ENCODE measurements at regions not wholly inside any gene's neighbourhood (a gene's known extent, or its start where the extent isn't known, plus 50 kb on each side); places are given as distances from the start of the nearest gene placed in this dataset.

DNA sequence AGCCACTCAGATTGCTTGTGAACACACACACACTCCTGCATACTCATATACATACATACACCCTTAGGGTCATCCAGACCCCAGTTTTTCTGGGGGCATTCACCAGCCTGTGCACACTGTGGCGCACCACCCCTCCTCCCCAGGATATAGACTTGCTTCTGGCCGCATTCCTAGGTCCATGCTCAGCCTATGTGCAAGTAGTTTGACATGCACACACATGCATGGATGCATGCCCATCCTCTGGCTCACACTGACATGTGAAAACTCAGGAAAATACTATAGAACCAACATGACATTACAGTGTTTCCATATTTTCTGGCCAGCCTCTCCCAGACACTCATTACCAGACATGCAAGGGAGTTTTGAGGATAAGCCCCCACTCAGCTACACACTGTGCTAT, 79.3 kb upstream of the POLG start:
- peaks cover 1% of the 10 kb centered on the region for H3K4me1 ChIP-seq (ENCODE audit: low read depth)
- intact Hi-C loops (cut with DNase I, micrococcal nuclease): no loop called here
- no peaks in the 10 kb centered on the region for H3K36me3 ChIP-seq (ENCODE audit: low read depth)
- TF ChIP-seq, protein P1, sequence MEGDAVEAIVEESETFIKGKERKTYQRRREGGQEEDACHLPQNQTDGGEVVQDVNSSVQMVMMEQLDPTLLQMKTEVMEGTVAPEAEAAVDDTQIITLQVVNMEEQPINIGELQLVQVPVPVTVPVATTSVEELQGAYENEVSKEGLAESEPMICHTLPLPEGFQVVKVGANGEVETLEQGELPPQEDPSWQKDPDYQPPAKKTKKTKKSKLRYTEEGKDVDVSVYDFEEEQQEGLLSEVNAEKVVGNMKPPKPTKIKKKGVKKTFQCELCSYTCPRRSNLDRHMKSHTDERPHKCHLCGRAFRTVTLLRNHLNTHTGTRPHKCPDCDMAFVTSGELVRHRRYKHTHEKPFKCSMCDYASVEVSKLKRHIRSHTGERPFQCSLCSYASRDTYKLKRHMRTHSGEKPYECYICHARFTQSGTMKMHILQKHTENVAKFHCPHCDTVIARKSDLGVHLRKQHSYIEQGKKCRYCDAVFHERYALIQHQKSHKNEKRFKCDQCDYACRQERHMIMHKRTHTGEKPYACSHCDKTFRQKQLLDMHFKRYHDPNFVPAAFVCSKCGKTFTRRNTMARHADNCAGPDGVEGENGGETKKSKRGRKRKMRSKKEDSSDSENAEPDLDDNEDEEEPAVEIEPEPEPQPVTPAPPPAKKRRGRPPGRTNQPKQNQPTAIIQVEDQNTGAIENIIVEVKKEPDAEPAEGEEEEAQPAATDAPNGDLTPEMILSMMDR (IDR thresholded peaks at IDR 0.05): no peak
- no peaks in the 10 kb centered on the region for H3K9me3 ChIP-seq
- no peak for ATAC-seq
- DNase-seq: no peak
- H3K4me3 ChIP-seq: no peak overlapping the region

DNA sequence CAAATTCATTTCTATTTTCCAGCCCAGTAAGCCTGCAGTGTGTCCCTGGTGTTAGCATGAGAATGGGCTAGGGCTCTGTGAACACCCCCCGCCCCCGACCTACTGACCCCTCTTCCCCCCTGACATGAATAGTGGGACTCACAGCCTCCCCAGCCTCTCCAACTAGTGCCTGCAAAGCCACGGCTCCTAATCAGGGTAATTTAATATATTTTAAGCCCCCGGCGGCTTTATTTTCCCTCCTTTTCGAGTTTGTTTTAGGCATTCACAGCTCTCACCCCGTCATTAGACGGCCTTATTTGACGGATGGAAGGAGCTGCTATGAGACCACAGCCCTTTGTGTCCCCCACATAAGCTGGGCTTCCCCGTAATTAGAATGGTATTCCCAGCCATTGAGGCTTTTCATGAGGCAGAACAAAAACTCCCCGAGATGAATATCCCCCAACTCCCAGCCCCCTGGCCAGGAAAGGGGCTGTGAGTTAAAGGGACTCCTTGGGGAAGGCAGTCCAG, 78.3 kb upstream of the POLG start:
- no peak overlapping the region for H3K4me3 ChIP-seq
- intact Hi-C loops (cut with DNase I, micrococcal nuclease): no loop called here
- no peak for ATAC-seq
- no peaks in the 10 kb centered on the region for H3K9me3 ChIP-seq
- no peaks in the 10 kb centered on the region for H3K36me3 ChIP-seq (ENCODE audit: low read depth)
- peaks cover 3% of the 10 kb centered on the region for H3K4me1 ChIP-seq (ENCODE audit: low read depth)
- TF ChIP-seq, protein P1 (IDR thresholded peaks at IDR 0.05): no peak
- DNase-seq: no peak

DNA sequence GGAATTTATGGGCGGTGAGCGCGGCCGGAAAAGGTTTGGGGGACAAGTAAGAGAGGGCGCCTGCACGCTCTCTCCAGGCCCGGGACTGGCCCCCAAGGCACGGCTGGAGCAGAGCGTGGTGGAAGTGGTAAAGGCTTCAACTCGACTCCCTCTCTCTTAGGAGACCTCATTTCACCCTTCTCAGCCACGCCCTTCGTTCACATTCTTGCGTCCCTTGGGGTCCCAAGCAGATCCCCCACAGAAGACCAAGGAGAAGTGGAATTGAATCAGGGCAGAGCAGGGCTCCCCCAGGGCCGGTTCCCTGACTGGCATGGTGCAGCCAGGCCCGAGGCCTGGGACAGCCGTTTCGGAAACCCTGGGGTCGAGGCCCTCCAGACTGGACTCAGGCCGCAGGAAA, 75.4 kb upstream of the POLG start:
- DNase-seq (no peak), ATAC-seq (no peak)
- H3K36me3 ChIP-seq (ENCODE audit: low read depth): no peaks in the 10 kb centered on the region
- no peaks in the 10 kb centered on the region for H3K9me3 ChIP-seq
- H3K4me1 ChIP-seq (ENCODE audit: low read depth): peaks cover 8% of the 10 kb centered on the region
- intact Hi-C loops (cut with DNase I, micrococcal nuclease): no loop called here
- TF ChIP-seq, protein P1 (IDR thresholded peaks at IDR 0.05): no peak
- no peak overlapping the region for H3K4me3 ChIP-seq

DNA sequence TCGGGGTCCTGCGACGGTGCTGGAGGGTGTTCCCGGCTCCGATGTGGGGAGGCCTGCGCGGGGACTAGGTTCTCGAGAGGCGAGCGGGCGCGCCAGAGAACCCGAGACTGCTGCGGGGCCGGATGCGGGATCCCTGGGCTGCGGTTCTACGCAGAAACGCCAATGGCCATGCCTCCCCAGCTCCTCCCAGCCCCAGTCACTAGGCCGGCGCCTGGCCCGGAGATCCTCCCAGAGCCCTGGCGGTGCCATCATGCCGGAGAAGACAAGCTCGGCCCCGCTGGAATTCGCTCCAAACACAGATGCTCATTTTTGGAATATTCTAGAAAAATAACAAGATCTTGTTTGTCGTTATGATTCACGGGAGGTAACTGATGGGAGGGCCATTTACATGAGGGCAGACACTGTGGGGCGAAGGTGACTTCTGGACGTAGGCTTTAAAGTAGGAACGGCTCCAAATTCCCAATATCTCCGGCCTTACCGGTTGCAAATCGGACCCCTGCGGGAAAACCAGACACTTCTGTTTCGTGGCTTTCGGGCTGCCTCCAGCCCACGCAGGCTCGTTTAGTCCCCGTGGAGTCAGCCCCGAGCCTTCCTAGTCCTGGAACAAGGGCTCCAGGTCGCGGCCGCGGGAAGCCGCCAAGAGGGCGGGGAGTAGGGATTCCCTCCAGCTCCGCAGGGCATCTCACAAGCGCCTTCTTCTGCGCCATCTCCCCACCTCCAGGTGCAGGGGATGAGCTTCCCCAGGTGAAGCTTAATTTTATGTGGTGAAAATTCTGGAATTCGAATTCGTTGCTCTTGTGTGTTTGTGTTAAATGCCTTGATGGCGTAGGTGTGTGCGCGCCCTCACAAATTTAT, 74.8 kb upstream of the POLG start:
- intact Hi-C loops (cut with DNase I, micrococcal nuclease): no loop called here
- TF ChIP-seq, protein P1 (IDR thresholded peaks at IDR 0.05): no peak

DNA sequence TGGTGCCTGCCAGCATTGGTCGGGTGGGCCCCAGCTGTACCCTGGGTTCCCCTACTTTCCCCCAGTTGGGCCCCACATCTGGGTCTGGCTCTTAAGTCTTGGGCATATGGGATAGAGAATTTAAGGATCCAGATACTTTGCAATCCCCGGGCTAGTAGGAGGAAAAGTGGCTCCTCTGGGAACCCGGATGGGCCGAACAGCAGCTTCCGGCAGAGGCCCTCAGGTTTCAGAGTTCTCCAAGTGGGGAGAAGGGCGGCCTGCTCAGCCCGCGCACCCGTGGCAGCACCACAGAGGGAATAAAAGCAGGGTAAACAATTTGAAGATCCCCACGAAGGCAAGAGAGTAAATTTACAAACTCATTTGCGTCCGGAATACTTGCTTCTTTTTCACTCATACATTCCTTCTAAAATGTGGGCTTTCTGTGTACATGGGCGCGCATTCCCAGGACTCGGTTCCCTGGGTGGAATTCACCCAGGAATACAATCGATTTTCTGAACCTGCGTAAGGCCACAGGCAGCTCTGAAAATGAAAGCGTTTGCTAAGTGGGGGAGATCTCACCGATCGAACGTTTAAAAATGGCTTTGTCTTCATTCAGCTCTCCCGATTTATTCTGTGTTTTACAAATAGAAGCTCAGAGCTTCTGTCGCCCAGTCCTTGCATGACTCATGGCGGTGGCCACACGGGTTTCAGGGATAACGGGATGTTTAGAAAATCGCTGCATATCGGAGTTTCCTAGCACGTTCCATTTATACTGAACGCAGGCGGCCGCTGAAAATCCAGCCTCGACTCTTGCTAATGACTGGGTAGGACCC, 74.0 kb upstream of the POLG start:
- ATAC-seq (no peak), DNase-seq (no peak)
- H3K4me3 ChIP-seq: no peak overlapping the region
- intact Hi-C loops (cut with DNase I, micrococcal nuclease): no loop called here
- H3K36me3 ChIP-seq (ENCODE audit: low read depth): no peaks in the 10 kb centered on the region
- H3K9me3 ChIP-seq: no peaks in the 10 kb centered on the region
- TF ChIP-seq, protein P1 (IDR thresholded peaks at IDR 0.05): no peak
- peaks cover 8% of the 10 kb centered on the region for H3K4me1 ChIP-seq (ENCODE audit: low read depth)

More for the DNA sequence above, 74.8 kb upstream of the POLG start:
- H3K4me3 ChIP-seq: no peak overlapping the region
- H3K4me1 ChIP-seq (ENCODE audit: low read depth): peaks cover 8% of the 10 kb centered on the region
- no peak for ATAC-seq
- DNase-seq: no peak
- no peaks in the 10 kb centered on the region for H3K36me3 ChIP-seq (ENCODE audit: low read depth)
- H3K9me3 ChIP-seq: no peaks in the 10 kb centered on the region

Measured in mucosa of descending colon (tissue), 3 donors.